KG1 (cell line): ENCODE measurements at regions not wholly inside any gene's neighbourhood (a gene's known extent, or its start where the extent isn't known, plus 50 kb on each side); places are given as distances from the start of the nearest gene placed in this dataset.

Source experiments
- DNase-seq: peaks from one replicate; lab custom pipeline; 2025; lab: John Stamatoyannopoulos, UW

GRCh38 chr2:118186858-118187254 lies 98.6 kb downstream of the INSIG2 start:
- DNase-seq, result no peak

- no peak for DNase-seq
Observed at GRCh38 chr2:118186110-118186857, 98.0 kb downstream of the INSIG2 start.

DNA sequence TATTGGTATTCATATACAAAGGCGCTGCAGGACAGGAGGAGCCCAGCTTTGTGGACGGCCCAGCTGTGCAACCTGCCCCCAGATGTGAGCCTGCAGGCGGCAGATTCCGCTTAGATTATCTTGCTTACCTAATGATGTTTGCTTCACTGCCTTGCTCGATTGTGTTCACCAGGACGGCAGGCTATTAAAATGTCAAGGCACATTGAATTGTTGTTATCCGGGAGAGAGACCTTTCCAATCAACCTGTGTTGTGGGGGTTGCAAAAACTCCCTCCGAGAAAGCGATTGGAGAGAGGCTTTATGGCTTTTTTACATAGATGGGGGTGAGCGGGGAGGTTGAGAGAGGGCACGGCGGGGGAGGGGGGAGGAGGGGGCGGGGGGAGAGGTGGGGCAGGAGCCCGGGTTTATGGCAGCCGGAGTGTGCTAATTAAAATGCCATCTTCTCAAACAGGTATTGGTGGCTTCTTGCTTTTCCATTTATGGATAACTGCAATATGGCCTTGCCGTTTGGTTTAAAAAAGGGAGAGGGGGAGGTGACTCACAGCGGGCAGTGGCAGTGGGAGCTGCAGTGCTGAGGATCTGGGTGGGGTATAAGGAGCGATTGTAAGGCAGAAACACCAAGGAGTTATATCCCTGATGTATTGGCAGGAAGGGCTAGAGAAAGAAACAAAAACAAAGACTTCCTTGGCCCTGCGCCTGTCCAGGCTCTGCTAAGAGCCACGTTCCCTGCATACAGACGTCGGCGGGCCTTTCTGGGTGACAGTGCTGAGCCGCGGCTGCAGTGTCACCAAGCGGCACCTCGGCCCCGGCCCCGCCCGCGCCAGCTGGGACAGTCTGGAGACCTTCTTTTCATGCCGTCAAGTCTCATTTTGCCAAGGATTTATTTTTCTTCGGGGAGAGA lies 97.2 kb downstream of the INSIG2 start:
- no peak for DNase-seq

GRCh38 chr2:118183381-118183780 lies 95.1 kb downstream of the INSIG2 start:
- DNase-seq, result no peak

- DNase-seq, result no peak
Observed at GRCh38 chr2:118179445-118179844, 91.2 kb downstream of the INSIG2 start.

GRCh38 chr2:118177884-118178283 lies 89.6 kb downstream of the INSIG2 start:
- DNase-seq, result no peak

GRCh38 chr2:118177318-118177717 lies 89.0 kb downstream of the INSIG2 start:
- no peak for DNase-seq

GRCh38 chr2:118176601-118177000 lies 88.3 kb downstream of the INSIG2 start:
- no peak for DNase-seq

DNA sequence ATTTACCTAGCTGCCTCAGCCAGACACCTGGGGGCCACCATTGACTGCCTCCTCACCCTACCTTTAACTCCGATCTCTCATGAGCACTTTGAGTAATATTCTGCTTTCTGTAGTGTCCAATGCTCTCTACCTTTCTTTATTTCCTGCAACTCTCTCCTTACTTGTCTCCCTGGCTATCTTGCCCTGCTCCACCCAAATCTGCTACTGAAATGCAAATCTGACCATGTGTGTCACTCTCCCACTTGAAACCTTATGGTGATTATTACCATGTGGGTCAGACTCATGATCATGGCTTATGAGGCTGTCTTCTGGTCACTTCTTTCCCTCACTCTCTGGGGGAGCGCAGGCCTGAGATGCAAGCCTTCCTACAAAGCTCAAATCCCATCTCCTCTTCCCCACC lies 83.3 kb downstream of the INSIG2 start:
- DNase-seq, result no peak

DNA sequence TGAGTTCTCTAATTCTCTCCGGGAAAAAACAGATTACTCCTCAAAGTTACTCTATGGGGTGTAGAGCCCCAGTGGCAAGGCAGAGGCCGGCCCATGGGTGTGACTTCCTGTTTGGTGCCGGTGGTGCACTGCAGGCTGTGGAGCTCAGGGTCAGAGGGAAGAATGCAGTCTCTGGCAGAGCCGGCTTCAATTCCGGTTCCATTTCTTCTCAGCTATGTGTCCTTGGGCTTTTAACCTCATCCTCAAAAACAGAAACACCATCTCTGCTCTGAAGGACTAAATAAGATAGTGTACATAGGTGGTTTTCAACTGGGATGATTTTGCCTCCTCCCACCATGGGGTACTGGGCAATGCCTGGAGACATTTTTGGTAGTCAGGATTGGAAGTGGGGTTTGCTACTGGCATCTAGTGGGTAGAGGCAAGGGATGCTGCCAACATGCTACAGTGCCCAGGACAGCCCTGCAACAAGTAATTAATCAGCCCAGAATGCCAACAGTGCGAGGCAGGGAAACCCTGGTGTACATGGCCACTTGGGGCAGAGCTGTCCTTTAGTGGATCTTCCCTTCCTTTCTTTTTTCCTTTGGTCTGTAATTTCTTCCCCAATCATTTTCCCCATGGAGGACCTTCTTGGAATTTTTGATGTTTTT lies 81.2 kb downstream of the INSIG2 start:
- DNase-seq, result no peak

DNA sequence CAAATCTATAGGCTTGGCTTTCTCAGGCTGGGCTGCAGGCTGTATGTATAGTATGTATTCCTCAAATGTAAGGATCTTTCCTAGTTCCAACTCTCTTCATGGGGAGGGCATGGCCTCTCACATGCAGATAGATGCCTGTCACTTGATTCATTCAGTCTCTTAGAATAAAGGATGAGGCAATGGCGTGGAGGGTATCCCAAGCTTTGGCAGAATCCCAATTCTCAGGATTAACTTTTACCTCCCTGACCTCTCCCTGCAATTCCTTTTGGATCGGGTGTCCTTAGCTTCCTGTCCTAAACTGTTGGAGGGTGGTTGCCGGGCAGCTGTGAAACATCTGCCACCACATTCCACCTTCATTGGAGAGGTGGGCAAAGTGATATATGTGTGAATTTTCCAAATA lies 80.3 kb downstream of the INSIG2 start:
- no peak for DNase-seq

DNA sequence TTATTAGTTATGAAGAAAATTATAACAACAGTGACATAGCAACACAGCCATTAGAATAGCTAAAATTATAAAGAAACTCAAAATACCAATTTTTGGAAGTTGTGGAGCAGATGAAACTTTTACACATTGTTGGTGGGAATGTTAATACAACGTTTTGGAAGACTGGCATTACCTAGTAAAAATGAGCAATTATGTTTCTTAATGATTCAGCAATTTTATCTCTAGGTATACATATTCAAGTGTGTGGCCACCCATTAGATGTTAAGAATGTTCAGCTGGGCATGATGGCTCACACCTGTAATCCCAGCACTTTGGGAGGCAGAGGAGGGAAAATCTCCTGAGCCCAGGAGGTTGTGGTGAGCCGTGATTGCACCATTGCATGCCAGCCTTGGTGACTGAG lies 78.8 kb downstream of the INSIG2 start:
- no peak for DNase-seq

GRCh38 chr2:118166242-118166641 lies 78.0 kb downstream of the INSIG2 start:
- no peak for DNase-seq

DNA sequence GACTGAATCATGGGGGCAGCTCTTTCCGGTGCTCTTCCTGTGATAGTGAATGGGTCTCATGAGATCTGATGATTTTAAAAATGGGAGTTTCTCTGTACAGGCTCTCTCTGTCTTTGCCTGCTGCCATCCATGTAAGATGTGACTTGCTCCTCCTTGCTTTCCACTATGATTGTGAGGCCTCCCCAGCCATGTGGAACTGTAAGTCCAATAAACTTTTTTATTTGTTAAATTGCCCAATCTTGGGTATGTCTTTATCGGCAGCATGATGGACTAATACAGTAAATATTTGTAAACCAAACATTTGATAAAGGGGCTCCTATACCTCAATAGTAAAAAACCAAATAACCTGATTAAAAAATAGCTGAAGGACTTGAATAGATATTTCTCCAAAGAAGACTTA lies 77.3 kb downstream of the INSIG2 start:
- no peak for DNase-seq
